ENCODE measurements at regions not wholly inside any gene's neighbourhood (a gene's known extent, or its start where the extent isn't known, plus 50 kb on each side); places are given as distances from the start of the nearest gene placed in this dataset.
"Not testable (repeated sequence)": the region's sequence is repeated elsewhere in the genome, so short reads cannot be mapped to it uniquely, and the experiment has no call there.

DNA sequence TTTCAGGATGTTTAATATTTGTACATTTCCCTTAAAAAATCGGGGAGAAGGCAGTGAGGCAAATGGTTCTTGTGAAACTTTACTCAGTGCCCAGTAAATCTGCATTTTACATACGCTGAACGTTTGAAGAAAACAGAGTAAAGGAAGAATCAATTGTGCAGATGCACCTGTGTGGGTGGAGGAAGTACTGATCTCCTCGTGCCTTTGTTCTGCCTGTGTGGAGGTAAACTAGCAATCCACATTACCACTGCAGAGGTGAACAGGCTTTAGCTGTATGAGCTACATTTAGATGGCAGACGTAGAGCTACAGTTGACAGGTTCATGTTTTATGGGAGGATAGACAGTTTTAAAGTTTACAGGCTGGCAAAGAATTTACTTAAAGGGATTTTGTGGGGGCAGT lies 62.7 kb upstream of the VIPR2 start:
- no peak for DNase-seq

DNA sequence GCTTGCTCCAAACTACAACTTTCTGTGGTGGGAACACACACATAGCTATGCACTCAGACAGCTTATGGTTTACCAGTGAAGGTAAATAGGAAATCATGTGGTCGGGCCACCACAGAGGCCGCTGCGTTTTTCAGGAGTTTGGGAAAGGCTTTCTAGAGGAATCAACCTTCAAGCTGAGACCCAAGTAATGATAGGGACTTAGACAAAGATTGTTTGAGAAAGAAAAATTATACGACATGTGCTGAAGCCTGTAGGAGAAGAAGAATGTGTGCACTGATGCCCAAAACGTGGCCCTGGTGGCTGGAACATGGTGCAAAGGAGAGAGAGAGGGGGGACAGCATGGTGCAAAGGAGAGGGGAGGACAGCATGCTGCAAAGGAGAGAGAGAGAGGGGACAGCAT lies 61.2 kb upstream of the VIPR2 start:
- no peak for DNase-seq

DNA sequence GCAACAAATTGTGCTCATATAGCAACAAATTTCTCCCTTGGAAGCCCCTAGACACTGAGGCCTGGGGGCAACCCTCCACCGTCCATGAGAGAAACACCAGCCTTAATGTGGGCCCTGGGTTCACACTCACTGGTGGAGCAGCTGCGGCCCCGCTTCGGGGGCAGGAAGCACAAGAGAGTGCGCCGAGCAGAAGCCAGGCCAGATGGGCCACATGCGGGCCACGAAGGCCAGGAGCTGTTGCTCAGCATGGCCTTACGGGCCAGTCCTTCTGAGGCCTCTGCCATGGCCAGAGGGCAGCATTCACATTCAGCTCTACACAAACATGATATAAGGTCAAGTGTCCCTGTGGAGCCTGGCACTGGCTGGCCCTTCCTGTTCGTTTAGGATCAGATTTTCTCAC lies 60.0 kb upstream of the VIPR2 start:
- no peak for DNase-seq

DNA sequence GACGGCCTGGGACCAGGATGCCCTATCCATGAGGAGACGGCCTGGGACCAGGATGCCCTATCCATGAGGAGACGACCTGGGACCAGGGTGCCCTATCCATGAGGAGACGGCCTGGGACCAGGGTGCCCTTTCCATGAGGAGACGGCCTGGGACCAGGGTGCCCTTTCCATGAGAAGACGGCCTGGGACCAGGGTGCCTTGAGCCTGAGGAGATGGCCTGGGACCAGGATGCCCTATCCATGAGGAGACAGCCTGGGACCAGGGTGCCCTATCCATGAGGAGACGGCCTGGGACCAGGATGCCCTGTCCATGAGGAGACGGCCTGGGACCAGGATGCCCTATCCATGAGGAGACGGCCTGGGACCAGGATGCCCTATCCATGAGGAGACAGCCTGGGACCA lies 58.6 kb upstream of the VIPR2 start:
- not testable (repeated sequence) for DNase-seq

DNA sequence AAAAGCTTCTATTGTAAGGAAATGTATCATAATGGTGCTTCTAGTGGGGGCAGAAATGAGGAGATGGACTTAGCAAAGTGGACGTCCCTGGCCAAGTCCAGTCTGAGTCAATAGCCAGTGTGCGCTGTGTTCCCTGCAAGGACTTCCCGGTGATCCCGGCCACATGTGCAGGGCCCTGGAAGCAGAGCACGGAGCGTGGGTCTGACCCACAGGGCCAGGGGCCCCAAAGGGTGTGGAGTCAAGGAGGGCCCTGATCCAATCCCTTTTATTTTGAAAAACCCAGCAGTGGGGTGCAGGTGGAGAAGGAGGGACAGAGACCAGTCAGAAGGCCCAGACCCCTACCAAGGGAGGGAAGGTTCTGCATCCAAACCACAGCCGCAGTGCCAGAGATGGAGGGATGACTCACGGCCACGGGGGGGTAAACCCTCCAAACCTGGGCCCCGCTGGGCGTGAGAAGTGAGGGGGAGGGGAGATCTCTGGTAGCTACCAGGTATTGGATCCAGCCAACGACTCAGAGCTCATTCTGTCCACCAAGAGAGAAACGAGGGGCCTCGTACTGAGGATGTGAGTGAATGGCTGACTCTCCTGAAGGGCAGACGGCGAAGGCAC lies 57.2 kb upstream of the VIPR2 start:
- no peak for DNase-seq

DNA sequence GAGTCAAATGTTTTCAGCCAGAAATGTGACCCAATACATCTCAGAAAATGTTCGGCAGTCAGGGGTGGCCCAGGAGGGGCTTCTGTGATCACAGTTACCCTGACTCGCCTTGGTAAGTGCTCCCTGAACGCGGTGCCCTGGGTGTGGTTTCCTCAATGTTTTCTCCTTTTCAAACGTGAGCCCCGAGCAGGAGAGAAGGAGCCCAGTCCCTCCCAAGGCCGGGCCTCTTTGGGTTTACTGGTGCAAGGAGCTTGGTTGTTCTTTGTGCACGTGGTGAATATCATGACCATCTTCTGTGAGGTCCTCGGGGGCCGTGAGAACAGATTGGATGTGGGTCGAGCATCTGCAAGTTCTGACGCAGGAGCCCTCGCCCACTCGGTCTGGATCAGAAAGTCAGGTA lies 55.8 kb upstream of the VIPR2 start:
- no peak for DNase-seq

DNA sequence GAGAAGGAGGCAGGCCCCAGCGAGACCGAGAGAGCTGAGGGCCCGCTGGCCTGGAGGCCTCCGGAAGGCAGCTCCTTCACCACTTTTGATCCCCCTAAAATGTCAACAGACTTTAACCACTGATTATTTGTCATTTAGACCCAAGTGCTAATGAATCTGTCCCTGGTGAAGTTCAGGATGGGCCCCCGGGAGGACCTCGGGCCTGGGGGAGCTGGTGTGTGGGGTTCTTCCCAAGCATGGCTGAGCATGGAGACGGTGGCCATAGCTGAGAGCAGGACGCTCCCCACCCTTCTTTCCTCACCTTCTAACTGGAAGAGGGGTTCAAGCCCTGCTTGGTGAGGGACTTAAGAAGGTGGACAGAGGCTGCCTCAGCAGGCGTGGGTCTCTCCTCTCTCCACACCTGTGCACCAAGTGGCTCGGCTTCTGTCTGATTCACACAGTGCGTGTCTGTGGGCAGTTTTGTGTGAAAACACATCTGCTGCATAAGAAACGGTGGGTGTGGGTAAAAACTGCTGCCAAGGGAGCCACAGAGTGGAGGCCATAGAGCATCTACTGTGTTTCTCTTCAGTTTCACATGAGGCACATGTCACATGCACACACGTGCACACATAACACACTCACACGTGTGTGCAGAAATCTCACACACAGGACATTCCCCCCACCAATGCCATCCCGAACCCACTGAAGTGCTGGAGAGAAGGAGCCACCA lies 53.5 kb upstream of the VIPR2 start:
- no peak for DNase-seq

DNA sequence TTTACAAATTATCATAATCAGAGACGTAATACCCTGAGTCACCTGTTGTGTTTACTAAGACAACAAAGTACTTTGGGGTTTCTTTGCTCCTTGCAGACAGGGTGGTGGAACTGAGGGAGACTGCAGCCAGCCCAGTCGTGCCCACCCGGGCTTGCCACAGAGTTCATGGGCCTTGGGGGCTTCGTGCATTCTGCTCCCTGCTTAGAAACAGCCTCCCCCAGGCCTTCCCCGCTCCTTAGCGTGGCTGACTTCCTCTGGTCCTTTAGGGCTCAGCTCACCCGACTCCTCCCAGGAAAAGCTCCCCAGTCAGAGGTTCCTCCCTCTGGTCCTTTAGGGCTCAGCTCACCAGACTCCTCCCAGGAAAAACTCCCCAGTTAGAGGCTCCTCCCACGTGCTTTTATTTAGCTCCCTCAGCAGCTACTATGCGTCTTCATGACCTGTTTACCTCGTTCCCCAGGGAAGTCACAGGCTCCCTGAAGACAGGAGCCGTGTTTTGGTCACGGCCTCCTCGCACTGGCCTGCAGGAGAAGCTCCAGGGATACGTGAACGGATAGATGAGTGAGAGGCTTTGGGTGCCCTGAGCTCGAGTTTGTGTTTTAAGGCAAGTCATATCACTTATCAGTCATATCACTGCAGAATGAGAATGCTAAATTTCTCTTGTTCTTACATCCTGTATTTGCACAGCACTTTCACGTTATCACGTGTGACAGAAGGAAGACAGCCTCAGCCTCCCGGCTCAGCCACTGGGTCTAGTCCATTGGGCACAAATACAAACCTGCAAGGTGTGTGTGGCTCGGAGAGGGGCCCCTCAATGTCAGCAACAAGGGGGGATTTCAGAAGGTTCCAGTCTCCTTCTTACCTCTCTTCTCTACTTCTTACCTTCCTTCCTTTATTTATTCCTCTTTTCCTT lies 52.7 kb upstream of the VIPR2 start:
- DNase-seq = peak; percentile 46 to 47

DNA sequence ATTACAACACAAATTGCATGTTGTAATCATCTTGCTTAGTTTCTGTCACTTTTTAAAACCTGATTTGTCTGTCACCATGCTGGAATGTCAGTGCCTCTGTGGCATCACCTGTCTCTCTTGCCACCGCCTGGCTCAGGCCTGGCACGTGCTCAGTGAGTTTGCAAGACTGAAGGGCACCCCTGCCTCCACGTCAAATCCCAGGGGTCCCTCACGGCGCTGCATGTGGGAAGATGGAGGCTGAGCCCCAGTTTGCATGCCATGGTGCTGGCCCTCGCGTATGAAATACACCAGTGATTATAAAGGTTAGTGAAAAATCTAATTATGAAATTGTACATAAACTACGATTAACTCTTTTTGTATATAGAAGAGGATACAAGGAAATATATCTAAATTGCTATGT lies 51.9 kb upstream of the VIPR2 start:
- DNase-seq = no peak

DNA sequence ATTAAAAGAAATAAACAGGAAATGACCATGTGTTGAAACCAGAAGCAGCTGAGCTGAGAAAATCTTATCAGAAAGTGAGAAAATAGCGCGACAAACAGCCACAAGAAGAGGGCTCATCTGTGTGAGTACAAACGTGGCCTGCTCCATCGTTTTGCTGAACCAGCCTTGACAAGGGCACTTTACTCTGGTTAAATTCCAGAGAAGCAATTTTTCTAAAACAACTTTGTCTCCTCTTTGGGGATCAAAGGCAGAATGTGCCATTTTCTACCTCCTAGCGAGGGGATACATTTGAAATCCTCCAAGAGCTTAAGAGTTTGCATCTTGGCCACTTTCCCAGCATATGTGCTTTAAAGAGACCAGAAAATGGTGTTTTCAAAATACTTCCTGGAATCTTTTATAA lies 51.3 kb upstream of the VIPR2 start:
- DNase-seq = no peak
